ENCODE measurements at regions not wholly inside any gene's neighbourhood (a gene's known extent, or its start where the extent isn't known, plus 50 kb on each side); places are given as distances from the start of the nearest gene placed in this dataset.

GRCh38 chr3:66693461-66694031 lies 192.7 kb upstream of the LRIG1 start:
- TF ChIP-seq FOXM1 (IDR thresholded peaks at IDR 0.05; ENCODE audit: borderline replicate concordance) (no peak), NFRKB (IDR thresholded peaks at IDR 0.05) (no peak), SUZ12 (IDR thresholded peaks at IDR 0.05) (no peak), SP1 (IDR thresholded peaks at IDR 0.05) (no peak), CTBP1 (IDR thresholded peaks at IDR 0.05; ENCODE audit: borderline replicate concordance) (no peak), FOXA1 (IDR thresholded peaks at IDR 0.05) (no peak), ARNT (IDR thresholded peaks at IDR 0.05) (no peak), TARDBP (IDR thresholded peaks at IDR 0.05) (no peak), HDGF (IDR thresholded peaks at IDR 0.05; ENCODE audit: borderline replicate concordance) (no peak), ZNF384 (IDR thresholded peaks at IDR 0.05) (no peak), FOXK2 (IDR thresholded peaks at IDR 0.05) (no peak), LEF1 (IDR thresholded peaks at IDR 0.05; ENCODE audit: borderline replicate concordance) (no peak)
- TF ChIP-seq, protein P1, sequence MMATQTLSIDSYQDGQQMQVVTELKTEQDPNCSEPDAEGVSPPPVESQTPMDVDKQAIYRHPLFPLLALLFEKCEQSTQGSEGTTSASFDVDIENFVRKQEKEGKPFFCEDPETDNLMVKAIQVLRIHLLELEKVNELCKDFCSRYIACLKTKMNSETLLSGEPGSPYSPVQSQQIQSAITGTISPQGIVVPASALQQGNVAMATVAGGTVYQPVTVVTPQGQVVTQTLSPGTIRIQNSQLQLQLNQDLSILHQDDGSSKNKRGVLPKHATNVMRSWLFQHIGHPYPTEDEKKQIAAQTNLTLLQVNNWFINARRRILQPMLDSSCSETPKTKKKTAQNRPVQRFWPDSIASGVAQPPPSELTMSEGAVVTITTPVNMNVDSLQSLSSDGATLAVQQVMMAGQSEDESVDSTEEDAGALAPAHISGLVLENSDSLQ (IDR thresholded peaks at IDR 0.05) = no peak
